Endothelial cell of umbilical vein (primary cell): ENCODE measurements at regions not wholly inside any gene's neighbourhood (a gene's known extent, or its start where the extent isn't known, plus 50 kb on each side); places are given as distances from the start of the nearest gene placed in this dataset.

Source experiments
- BruUV-seq: library from RNA; stranded (reverse); fragments of 400-500 nt; replicated peaks from 2 replicates; lab custom pipeline; 2021; lab: Mats Ljungman, UMichigan
- CTCF ChIA-PET: fragments of 300-600, 350-600 bp; sonication (Branson Sonifier 250); formaldehyde crosslinking; loops from one replicate; lab custom pipeline; 2021; ENCODE audit warnings: antibody characterized with exemption, inconsistent platforms; lab: Charles Lee
- POLR2A ChIA-PET: fragments of 300-600, 350-600 bp; sonication (Branson Sonifier 250); formaldehyde crosslinking; loops from one replicate; lab custom pipeline; 2021; ENCODE audit warnings: antibody characterized with exemption, inconsistent platforms; lab: Charles Lee
- DNase-seq: peaks from one replicate; pipeline ENCODE4 v3.0.0-alpha.2; 2011; ENCODE audit warnings: low read depth, low spot score
- FAIRE-seq: peaks from 2 replicates; lab custom pipeline; 2011; peaks lifted over from hg19 to GRCh38; lab: Jason Lieb, UNC
- H2AFZ ChIP-seq: 2 replicates; pipeline ENCODE4 v1.6.0; 2012; ENCODE audit warnings: low read depth, low read length, control low read depth, inconsistent platforms
- H3K27ac ChIP-seq: 2 replicates; pipeline ENCODE4 v1.5.1; 2011; ENCODE audit warnings: low read depth, mild to moderate bottlenecking, control low read depth, low read length, moderate library complexity; ENCODE audit not compliant: insufficient read depth
- H3K27me3 ChIP-seq, 2 experiments: 2 replicates each; pipeline versions ENCODE4 v1.6.0 to v1.6.1; 2011; ENCODE audit warnings: low read length in 2 of 2, mixed read lengths in 1 of 2; ENCODE audit not compliant: control insufficient read depth in 2 of 2, insufficient read depth in 2 of 2
- H3K36me3 ChIP-seq, 2 experiments: 2 replicates in 1 of 2; 3 replicates in 1 of 2; pipeline ENCODE4 v1.5.1; 2011; ENCODE audit warnings: low read length in 2 of 2, mild to moderate bottlenecking in 1 of 2, moderate library complexity in 1 of 2; ENCODE audit not compliant: control insufficient read depth in 2 of 2, insufficient read depth in 2 of 2; ENCODE audit errors: extremely low read depth in 1 of 2
- H3K4me1 ChIP-seq: 3 replicates; pipeline ENCODE4 v1.5.1; 2011; ENCODE audit warnings: mild to moderate bottlenecking, low read length; ENCODE audit not compliant: control insufficient read depth, insufficient read depth; ENCODE audit errors: extremely low read depth
- H3K4me2 ChIP-seq: 2 replicates; pipeline ENCODE4 v1.6.1; 2011; ENCODE audit warnings: low read length, control low read depth, mixed read lengths; ENCODE audit not compliant: insufficient read depth
- H3K4me3 ChIP-seq, 3 experiments: fragments of 200-600 bp in 1 of 3; sonication (generic), shearing (Covaris generic) in 1 of 3; replicated peaks in 1 of 3; 2 replicates each; pipeline ENCODE4 v1.5.1; 2011 to 2016; ENCODE audit warnings: control low read depth in 3 of 3, low read length in 3 of 3, mild to moderate bottlenecking in 2 of 3, inconsistent platforms in 1 of 3, low read depth in 1 of 3, moderate library complexity in 1 of 3; ENCODE audit not compliant: insufficient read depth in 1 of 3
- H3K79me2 ChIP-seq: 2 replicates; pipeline ENCODE4 v1.6.0; 2012; ENCODE audit warnings: low read length, inconsistent platforms; ENCODE audit not compliant: control insufficient read depth, insufficient read depth
- H3K9ac ChIP-seq: replicated peaks from 2 replicates; pipeline ENCODE3; 2011; ENCODE audit warnings: low read length, control low read depth; ENCODE audit not compliant: insufficient read depth; ENCODE audit errors: extremely low read depth
- H3K9me1 ChIP-seq: replicated peaks from 3 replicates; pipeline ENCODE4 v1.6.0; 2011; ENCODE audit warnings: mild to moderate bottlenecking, low read length; ENCODE audit not compliant: control insufficient read depth, insufficient read depth; ENCODE audit errors: extremely low read depth
- H3K9me3 ChIP-seq: replicated peaks from 2 replicates; pipeline ENCODE4 v1.5.1; 2012; ENCODE audit warnings: low read length, inconsistent platforms; ENCODE audit not compliant: control insufficient read depth, insufficient read depth
- H4K20me1 ChIP-seq: replicated peaks from 2 replicates; pipeline ENCODE3; 2011; ENCODE audit warnings: mild to moderate bottlenecking, low read length; ENCODE audit not compliant: control insufficient read depth, insufficient read depth; ENCODE audit errors: extremely low read depth
- FOS ChIP-seq: IDR thresholded peaks from 2 replicates; pipeline ENCODE4 v1.6.1; 2011; ENCODE audit warnings: mild to moderate bottlenecking, low read length, moderate library complexity, borderline replicate concordance; ENCODE audit not compliant: insufficient read depth
- GATA2 ChIP-seq: IDR thresholded peaks from 2 replicates; pipeline ENCODE4 v1.7.0; 2011; ENCODE audit warnings: low read depth, mild to moderate bottlenecking, moderate library complexity, mixed read lengths, low read length; ENCODE audit not compliant: insufficient read length, insufficient read depth
- JUN ChIP-seq: IDR thresholded peaks from 2 replicates; pipeline ENCODE4 v1.6.1; 2011; ENCODE audit warnings: borderline replicate concordance, low read depth; ENCODE audit not compliant: insufficient read length, insufficient read depth
- MYC ChIP-seq: IDR thresholded peaks from one replicate; pipeline ENCODE4 v1.6.1; 2011; ENCODE audit warnings: mild to moderate bottlenecking, low read depth, low read length
- POLR2A ChIP-seq: IDR thresholded peaks from 2 replicates; pipeline ENCODE4 v1.6.1; 2012; ENCODE audit warnings: low read depth, mild to moderate bottlenecking, control low read depth, low read length
- POLR2AphosphoS5 ChIP-seq: IDR thresholded peaks from 2 replicates; pipeline ENCODE4 v1.6.1; 2012; ENCODE audit warnings: low read depth, mild to moderate bottlenecking, control low read depth, low read length, moderate library complexity; ENCODE audit not compliant: insufficient read depth
- dilution Hi-C: fragments of 300-500 bp; cut with MboI; formaldehyde crosslinking; loops from one replicate; pipeline ENCODE4 v1.15.0; 2019; ENCODE audit warnings: low sequenced_read_pairs; ENCODE audit not compliant: extremely low pct_ligation_motif_present
- intact Hi-C: fragments of 100-400 bp; cut with micrococcal nuclease; formaldehyde crosslinking; loops from one replicate; pipeline ENCODE4 v1.10.0; 2022
- TF ChIP-seq, protein P1 (sequence below): IDR thresholded peaks from 2 replicates; pipeline ENCODE4 v1.6.1; 2011; ENCODE audit not compliant: insufficient read depth, insufficient read length
- TF ChIP-seq, protein P2 (sequence below), 2 donors: IDR thresholded peaks; 1 replicate in 1 of 2; 2 replicates in 1 of 2; pipeline ENCODE4 v1.5.1; 2011; ENCODE audit warnings: low read length in 2 of 2, mild to moderate bottlenecking in 2 of 2, moderate library complexity in 2 of 2, control low read depth in 1 of 2, inconsistent platforms in 1 of 2, low read depth in 1 of 2; ENCODE audit not compliant: insufficient read depth in 1 of 2; ENCODE audit errors: extremely low read depth in 1 of 2

DNA sequence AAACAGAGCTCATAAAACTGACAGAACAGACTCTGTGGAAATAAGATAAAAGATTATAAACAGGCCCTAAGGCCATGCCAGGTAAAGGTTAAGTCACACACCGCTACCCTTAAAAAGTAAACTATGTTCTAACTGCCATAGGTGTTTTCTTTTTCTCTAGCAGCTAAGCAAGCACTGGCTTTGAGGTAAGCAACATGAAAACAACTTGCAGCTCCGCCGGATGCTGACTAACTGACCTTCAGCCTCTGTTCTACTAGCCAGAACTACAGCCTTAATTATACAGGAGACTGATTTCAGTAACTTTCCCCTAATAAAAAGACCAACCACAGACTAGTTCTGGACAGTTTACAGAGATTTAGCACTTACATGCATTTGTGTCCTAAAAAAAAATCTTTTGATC is 708.3 kb downstream of the CCSER2 start:
- Histone ChIP-seq H3K79me2 (no peaks in the 10 kb centered on the region), H3K4me3 (no peak overlapping the region), H3K4me2 (no peak overlapping the region), H3K9me1 (no peaks in the 10 kb centered on the region), H3K36me3 (no peaks in the 10 kb centered on the region), H3K27ac (no peak overlapping the region), H3K27me3 (no peaks in the 10 kb centered on the region), H4K20me1 (no peaks in the 10 kb centered on the region), H3K9ac (no peak overlapping the region), H3K4me1 (no peaks in the 10 kb centered on the region), H3K9me3 (peaks cover 2% of the 10 kb centered on the region), H2AFZ (no peak overlapping the region)
- DNase-seq (no peak), FAIRE-seq (no peak)
- TF ChIP-seq MYC (no peak), FOS (no peak), POLR2AphosphoS5 (no peak), JUN (no peak), GATA2 (no peak), POLR2A (no peak)
- TF ChIP-seq, protein P1, sequence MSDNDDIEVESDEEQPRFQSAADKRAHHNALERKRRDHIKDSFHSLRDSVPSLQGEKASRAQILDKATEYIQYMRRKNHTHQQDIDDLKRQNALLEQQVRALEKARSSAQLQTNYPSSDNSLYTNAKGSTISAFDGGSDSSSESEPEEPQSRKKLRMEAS = no peak
- TF ChIP-seq, protein P2, sequence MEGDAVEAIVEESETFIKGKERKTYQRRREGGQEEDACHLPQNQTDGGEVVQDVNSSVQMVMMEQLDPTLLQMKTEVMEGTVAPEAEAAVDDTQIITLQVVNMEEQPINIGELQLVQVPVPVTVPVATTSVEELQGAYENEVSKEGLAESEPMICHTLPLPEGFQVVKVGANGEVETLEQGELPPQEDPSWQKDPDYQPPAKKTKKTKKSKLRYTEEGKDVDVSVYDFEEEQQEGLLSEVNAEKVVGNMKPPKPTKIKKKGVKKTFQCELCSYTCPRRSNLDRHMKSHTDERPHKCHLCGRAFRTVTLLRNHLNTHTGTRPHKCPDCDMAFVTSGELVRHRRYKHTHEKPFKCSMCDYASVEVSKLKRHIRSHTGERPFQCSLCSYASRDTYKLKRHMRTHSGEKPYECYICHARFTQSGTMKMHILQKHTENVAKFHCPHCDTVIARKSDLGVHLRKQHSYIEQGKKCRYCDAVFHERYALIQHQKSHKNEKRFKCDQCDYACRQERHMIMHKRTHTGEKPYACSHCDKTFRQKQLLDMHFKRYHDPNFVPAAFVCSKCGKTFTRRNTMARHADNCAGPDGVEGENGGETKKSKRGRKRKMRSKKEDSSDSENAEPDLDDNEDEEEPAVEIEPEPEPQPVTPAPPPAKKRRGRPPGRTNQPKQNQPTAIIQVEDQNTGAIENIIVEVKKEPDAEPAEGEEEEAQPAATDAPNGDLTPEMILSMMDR (IDR thresholded peaks at IDR 0.05; ENCODE audit: extremely low read depth in 1 of 2, insufficient read depth in 1 of 2, low read depth in 1 of 2, low read length in 2 of 2) = no peak
- intact Hi-C loops (no loop called here), dilution Hi-C loops (no loop called here)
- BruUV-seq = no TSS peak
- ChIA-PET CTCF (no interaction called here), POLR2A (no interaction called here)
